Smooth muscle cell (in vitro differentiated cells): ENCODE measurements at regions not wholly inside any gene's neighbourhood (a gene's known extent, or its start where the extent isn't known, plus 50 kb on each side); places are given as distances from the start of the nearest gene placed in this dataset.
"Not testable (repeated sequence)": the region's sequence is repeated elsewhere in the genome, so short reads cannot be mapped to it uniquely, and the experiment has no call there.

Experiments
- DNase-seq: peaks from one replicate; lab custom pipeline; 2025; ENCODE audit not compliant: unreplicated experiment; lab: John Stamatoyannopoulos, UW
- H2AFZ ChIP-seq: fragments of 200-600 bp; sonication (generic); 2 replicates; pipeline ENCODE4 v1.6.0; 2016; ENCODE audit warnings: antibody characterized with exemption, low read depth, mild to moderate bottlenecking
- H3F3A ChIP-seq: fragments of 200-600 bp; sonication (generic); 2 replicates; pipeline ENCODE4 v1.6.0; 2017; ENCODE audit warnings: antibody characterized with exemption, low read depth
- H3K27ac ChIP-seq: fragments of 200-600 bp; sonication (generic); 2 replicates; pipeline ENCODE4 v1.5.1; 2016; ENCODE audit warnings: low read depth, mild to moderate bottlenecking
- H3K27me3 ChIP-seq: fragments of 200-600 bp; sonication (generic); 2 replicates; pipeline ENCODE4 v1.6.1; 2016; ENCODE audit warnings: low read depth, mild to moderate bottlenecking
- H3K36me3 ChIP-seq: fragments of 200-600 bp; sonication (generic); 2 replicates; pipeline ENCODE4 v1.5.1; 2016; ENCODE audit warnings: low read depth
- H3K4me1 ChIP-seq: fragments of 200-600 bp; sonication (generic); 2 replicates; pipeline ENCODE4 v1.5.1; 2016; ENCODE audit warnings: low read depth
- H3K4me2 ChIP-seq: fragments of 200-600 bp; sonication (generic); 2 replicates; pipeline ENCODE4 v1.6.0; 2016; ENCODE audit warnings: mild to moderate bottlenecking
- H3K4me3 ChIP-seq: fragments of 200-600 bp; sonication (generic); 2 replicates; pipeline ENCODE4 v1.5.1; 2016; ENCODE audit warnings: mild to moderate bottlenecking
- H3K79me2 ChIP-seq: fragments of 200-600 bp; sonication (generic); 2 replicates; pipeline ENCODE4 v1.6.0; 2016; ENCODE audit warnings: low read depth, mild to moderate bottlenecking
- H3K9ac ChIP-seq: fragments of 200-600 bp; sonication (generic); 2 replicates; pipeline ENCODE4 v1.6.0; 2016; ENCODE audit warnings: low read depth
- H3K9me3 ChIP-seq: fragments of 200-600 bp; sonication (generic); replicated peaks from 2 replicates; pipeline ENCODE4 v1.5.1; 2016; ENCODE audit warnings: low read depth
- H4K20me1 ChIP-seq: fragments of 200-600 bp; sonication (generic); 2 replicates; pipeline ENCODE4 v1.6.0; 2016; ENCODE audit warnings: low read depth
- WGBS: methylation state at CpG from one replicate; pipeline ENCODE4 v1.1.7; 2016; ENCODE audit warnings: low lambda C conversion rate; 5-methylcytosine and 5-hydroxymethylcytosine counted together
- TF ChIP-seq, protein P1 (sequence below): fragments of 200-600 bp; sonication (generic); IDR thresholded peaks from 2 replicates; pipeline ENCODE4 v1.5.1; 2017; ENCODE audit warnings: borderline replicate concordance, mild to moderate bottlenecking, antibody characterized with exemption; ENCODE audit not compliant: insufficient read depth, poor library complexity, severe bottlenecking

DNA sequence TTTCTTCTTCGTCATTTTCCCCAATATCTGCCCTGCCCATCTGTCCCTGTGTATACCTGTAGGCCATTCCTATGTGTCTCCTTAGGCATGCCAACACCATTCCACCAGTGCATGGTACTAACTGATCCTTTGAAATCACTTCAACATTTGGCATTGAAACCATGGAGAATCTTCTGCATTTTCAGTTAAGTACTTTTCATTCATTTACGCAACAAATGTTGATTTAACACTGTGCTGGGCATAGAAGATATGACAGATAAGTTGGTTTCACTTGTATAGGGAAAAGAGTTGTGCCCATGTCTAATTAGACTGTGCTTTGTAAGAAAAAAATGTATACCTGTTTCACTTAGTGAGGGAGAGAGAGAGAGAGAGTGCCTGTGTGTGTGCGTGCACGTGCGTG lies 77.9 kb upstream of the FLT1 start:
- H3K4me3 ChIP-seq: no peak overlapping the region
- no peak overlapping the region for H3K27ac ChIP-seq
- 97% methylated on average over 5 of the region's 5 CpGs for WGBS
- H3K4me2 ChIP-seq: no peak overlapping the region
- DNase-seq: no peak
- H3K9me3 ChIP-seq: no peaks in the 10 kb centered on the region
- no peak overlapping the region for H2AFZ ChIP-seq
- H3F3A ChIP-seq: peaks cover 6% of the 10 kb centered on the region
- no peak overlapping the region for H3K9ac ChIP-seq
- H4K20me1 ChIP-seq: no peaks in the 10 kb centered on the region
- no peaks in the 10 kb centered on the region for H3K27me3 ChIP-seq
- no peaks in the 10 kb centered on the region for H3K79me2 ChIP-seq
- TF ChIP-seq, protein P1, sequence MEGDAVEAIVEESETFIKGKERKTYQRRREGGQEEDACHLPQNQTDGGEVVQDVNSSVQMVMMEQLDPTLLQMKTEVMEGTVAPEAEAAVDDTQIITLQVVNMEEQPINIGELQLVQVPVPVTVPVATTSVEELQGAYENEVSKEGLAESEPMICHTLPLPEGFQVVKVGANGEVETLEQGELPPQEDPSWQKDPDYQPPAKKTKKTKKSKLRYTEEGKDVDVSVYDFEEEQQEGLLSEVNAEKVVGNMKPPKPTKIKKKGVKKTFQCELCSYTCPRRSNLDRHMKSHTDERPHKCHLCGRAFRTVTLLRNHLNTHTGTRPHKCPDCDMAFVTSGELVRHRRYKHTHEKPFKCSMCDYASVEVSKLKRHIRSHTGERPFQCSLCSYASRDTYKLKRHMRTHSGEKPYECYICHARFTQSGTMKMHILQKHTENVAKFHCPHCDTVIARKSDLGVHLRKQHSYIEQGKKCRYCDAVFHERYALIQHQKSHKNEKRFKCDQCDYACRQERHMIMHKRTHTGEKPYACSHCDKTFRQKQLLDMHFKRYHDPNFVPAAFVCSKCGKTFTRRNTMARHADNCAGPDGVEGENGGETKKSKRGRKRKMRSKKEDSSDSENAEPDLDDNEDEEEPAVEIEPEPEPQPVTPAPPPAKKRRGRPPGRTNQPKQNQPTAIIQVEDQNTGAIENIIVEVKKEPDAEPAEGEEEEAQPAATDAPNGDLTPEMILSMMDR: no peak
- H3K4me1 ChIP-seq: no peaks in the 10 kb centered on the region
- H3K36me3 ChIP-seq: no peaks in the 10 kb centered on the region

DNA sequence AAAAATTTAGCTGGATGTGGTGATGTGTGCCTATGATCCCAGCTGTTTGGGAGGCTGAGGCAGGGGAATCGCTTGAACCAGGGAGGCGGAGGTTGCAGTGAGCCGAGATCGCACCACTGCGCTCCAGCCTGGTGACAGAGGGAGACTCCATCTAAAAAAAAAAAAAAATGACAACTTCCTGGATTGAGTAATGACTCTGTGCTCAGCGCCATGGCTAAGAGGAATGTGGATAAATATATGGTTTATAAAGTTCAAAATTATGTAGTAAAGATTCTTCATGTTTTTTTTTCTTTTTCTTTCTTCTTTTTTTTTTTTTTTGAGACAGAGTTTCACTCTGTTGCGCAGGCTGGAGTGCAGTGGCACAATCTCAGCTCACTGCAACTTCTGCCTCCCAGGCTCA lies 75.4 kb upstream of the FLT1 start:
- not testable (repeated sequence) for H4K20me1 ChIP-seq, H3K27me3 ChIP-seq, H3K4me3 ChIP-seq, H3K79me2 ChIP-seq, H3K4me2 ChIP-seq, H3K27ac ChIP-seq, H3K4me1 ChIP-seq, H2AFZ ChIP-seq, H3F3A ChIP-seq, H3K36me3 ChIP-seq, DNase-seq, H3K9ac ChIP-seq, H3K9me3 ChIP-seq
- WGBS: 92% methylated on average over 6 of the region's 7 CpGs

DNA sequence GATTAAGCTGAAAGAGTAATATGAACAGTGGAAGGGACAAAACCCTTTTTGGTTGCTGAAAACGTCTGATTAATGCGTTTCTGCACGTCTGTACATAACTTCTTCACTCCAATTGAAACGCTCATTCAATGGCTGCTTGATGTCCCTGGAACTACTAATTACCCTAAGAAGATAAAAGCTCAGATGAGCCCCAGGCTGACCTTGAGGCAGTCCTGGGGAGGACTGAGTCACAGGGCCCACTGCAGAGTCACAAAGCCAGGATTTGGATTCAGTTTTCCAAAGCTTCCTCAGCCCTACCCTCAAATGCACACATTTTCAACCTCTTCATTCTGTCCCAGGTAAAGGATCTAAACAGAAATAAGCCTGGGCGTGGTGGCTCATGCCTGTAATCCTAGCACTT lies 75.0 kb upstream of the FLT1 start:
- no peak for DNase-seq
- Histone ChIP-seq H4K20me1 (no peaks in the 10 kb centered on the region), H3K79me2 (no peaks in the 10 kb centered on the region), H3K36me3 (no peaks in the 10 kb centered on the region), H3K9ac (no peak overlapping the region), H3K4me2 (no peak overlapping the region), H3K4me3 (no peak overlapping the region), H3K4me1 (no peaks in the 10 kb centered on the region), H2AFZ (no peak overlapping the region), H3K9me3 (no peaks in the 10 kb centered on the region), H3K27me3 (no peaks in the 10 kb centered on the region), H3F3A (peaks cover 6% of the 10 kb centered on the region), H3K27ac (no peak overlapping the region)
- TF ChIP-seq, protein P1: no peak
- WGBS: 64% methylated on average over 5 of the region's 5 CpGs

DNA sequence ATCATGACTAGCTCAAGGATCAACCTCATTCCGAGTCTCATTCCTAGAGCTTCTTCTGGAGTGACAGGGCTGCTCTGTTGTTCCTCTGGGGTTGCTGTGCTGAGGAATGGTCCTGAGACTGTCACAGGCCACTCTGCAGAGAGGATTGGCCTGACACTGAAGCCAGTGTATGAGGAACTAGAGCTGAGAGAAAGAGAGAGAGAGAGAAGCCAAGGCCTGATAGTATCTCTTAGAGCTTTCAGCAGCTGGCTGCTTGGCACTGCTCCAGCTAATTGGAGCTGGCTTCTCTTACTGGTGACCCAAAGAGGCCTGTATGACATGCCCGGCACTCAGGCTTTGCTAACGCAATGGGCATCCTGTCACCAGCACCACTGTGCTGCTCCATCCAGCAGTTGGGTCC lies 73.4 kb upstream of the FLT1 start:
- DNase-seq: no peak
- no peak overlapping the region for H2AFZ ChIP-seq

More for the DNA sequence above, 73.4 kb upstream of the FLT1 start:
- Histone ChIP-seq H4K20me1 (no peaks in the 10 kb centered on the region), H3K4me2 (peak overlapping the region; percentile 24), H3K27ac (peak overlapping the region; percentile 25), H3F3A (peaks cover 6% of the 10 kb centered on the region), H3K36me3 (no peaks in the 10 kb centered on the region), H3K9me3 (no peaks in the 10 kb centered on the region), H3K4me3 (no peak overlapping the region), H3K27me3 (no peaks in the 10 kb centered on the region), H3K9ac (no peak overlapping the region), H3K4me1 (no peaks in the 10 kb centered on the region), H3K79me2 (no peaks in the 10 kb centered on the region)
- 51% methylated on average over 3 of the region's 3 CpGs for WGBS
- TF ChIP-seq, protein P1: no peak
